OCI-LY7 (cell line): ENCODE measurements at regions not wholly inside any gene's neighbourhood (a gene's known extent, or its start where the extent isn't known, plus 50 kb on each side); places are given as distances from the start of the nearest gene placed in this dataset.

Experiments
- EZH2phosphoT487 ChIP-seq: fragments of 200-600 bp; sonication (generic); IDR thresholded peaks from 2 replicates; pipeline ENCODE4 v1.6.1; 2018; ENCODE audit warnings: low read depth, borderline replicate concordance, mild to moderate bottlenecking, mixed run types, antibody characterized with exemption, low read length, moderate library complexity, mixed read lengths
- TF ChIP-seq, protein P1 (sequence below): fragments of 200-600 bp; sonication (generic); conservative IDR thresholded peaks from 2 replicates; pipeline ENCODE4 v1.5.1; 2014; ENCODE audit warnings: mild to moderate bottlenecking, antibody characterized with exemption, low read length, moderate library complexity, mixed read lengths

DNA sequence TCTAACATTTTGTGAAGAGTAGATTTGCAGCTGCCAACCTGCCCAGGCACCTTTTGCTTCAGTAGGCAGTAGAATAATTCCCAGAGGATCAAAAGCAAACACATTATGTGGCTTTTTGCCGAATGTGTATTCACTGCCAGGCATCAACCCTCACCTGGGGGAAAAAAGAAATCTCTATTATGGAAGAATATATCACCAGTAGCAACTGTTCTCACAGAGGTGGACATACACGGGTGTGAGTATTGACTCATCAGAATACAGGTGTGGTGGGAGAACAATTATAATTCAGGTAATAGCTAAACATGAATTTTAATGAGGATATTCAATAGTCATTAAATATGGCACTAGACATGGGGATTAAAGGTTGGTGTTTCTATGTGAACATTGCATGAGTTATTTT, 910.7 kb downstream of the TFAP2A start:
- TF ChIP-seq, protein P1, sequence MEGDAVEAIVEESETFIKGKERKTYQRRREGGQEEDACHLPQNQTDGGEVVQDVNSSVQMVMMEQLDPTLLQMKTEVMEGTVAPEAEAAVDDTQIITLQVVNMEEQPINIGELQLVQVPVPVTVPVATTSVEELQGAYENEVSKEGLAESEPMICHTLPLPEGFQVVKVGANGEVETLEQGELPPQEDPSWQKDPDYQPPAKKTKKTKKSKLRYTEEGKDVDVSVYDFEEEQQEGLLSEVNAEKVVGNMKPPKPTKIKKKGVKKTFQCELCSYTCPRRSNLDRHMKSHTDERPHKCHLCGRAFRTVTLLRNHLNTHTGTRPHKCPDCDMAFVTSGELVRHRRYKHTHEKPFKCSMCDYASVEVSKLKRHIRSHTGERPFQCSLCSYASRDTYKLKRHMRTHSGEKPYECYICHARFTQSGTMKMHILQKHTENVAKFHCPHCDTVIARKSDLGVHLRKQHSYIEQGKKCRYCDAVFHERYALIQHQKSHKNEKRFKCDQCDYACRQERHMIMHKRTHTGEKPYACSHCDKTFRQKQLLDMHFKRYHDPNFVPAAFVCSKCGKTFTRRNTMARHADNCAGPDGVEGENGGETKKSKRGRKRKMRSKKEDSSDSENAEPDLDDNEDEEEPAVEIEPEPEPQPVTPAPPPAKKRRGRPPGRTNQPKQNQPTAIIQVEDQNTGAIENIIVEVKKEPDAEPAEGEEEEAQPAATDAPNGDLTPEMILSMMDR: no peak
- no peak for TF ChIP-seq EZH2phosphoT487
